IMR-90 (cell line): ENCODE measurements at regions not wholly inside any gene's neighbourhood (a gene's known extent, or its start where the extent isn't known, plus 50 kb on each side); places are given as distances from the start of the nearest gene placed in this dataset.

ENCODE experiments used
- ATAC-seq: fragments of 200-7000 bp; cut with Tn5 transposase; 2 replicates; pipeline ENCODE4 v1.9.1; 2020; ENCODE audit warnings: low read depth, mild to moderate bottlenecking, moderate library complexity
- BruUV-seq: library from RNA; stranded (reverse); fragments of 400-500 nt; replicated peaks from 2 replicates; lab custom pipeline; 2021; lab: Mats Ljungman, UMichigan
- CTCF ChIA-PET: fragments of 300-600 bp; formaldehyde crosslinking; extraction: SDS; loops from one replicate; lab custom pipeline; 2021; ENCODE audit warnings: antibody characterized with exemption; lab: Yijun Ruan, JAX
- POLR2A ChIA-PET: fragments of 300-600 bp; sonication (Branson Sonifier 250); formaldehyde crosslinking; loops from one replicate; lab custom pipeline; 2022; ENCODE audit warnings: antibody characterized with exemption; ENCODE audit not compliant: unreplicated experiment; lab: Charles Lee
- DNase-seq: peaks from one replicate; pipeline ENCODE4 v3.0.0; 2013
- H2AFZ ChIP-seq: replicated peaks from 2 replicates; pipeline ENCODE3; 2013; ENCODE audit warnings: low read length, mild to moderate bottlenecking; ENCODE audit not compliant: poor library complexity
- H2AK5ac ChIP-seq: 2 replicates; pipeline ENCODE4 v1.6.1; 2013; ENCODE audit warnings: low read depth, low read length, inconsistent platforms
- H2AK9ac ChIP-seq: replicated peaks from 2 replicates; pipeline ENCODE3; 2013; ENCODE audit warnings: mild to moderate bottlenecking, low read depth, low read length, moderate library complexity; ENCODE audit not compliant: poor library complexity
- H2BK120ac ChIP-seq: 2 replicates; pipeline ENCODE4 v1.6.1; 2013; ENCODE audit warnings: low read depth, low read length, inconsistent platforms
- H2BK15ac ChIP-seq: 3 replicates; pipeline ENCODE4 v1.6.1; 2013; ENCODE audit warnings: low read depth, low read length, inconsistent platforms
- H2BK20ac ChIP-seq: 2 replicates; pipeline ENCODE4 v1.6.1; 2013; ENCODE audit warnings: low read depth, mild to moderate bottlenecking, inconsistent platforms, low read length, moderate library complexity
- H2BK5ac ChIP-seq: 2 replicates; pipeline ENCODE4 v1.6.1; 2013; ENCODE audit warnings: mild to moderate bottlenecking, low read depth, low read length, inconsistent platforms; ENCODE audit not compliant: poor library complexity, severe bottlenecking
- H3K14ac ChIP-seq: replicated peaks from 2 replicates; pipeline ENCODE4 v1.6.1; 2013; ENCODE audit warnings: low read depth, low read length, inconsistent platforms
- H3K18ac ChIP-seq: 2 replicates; pipeline ENCODE4 v1.6.1; 2013; ENCODE audit warnings: low read depth, low read length, control low read depth
- H3K23ac ChIP-seq: 2 replicates; pipeline ENCODE4 v1.6.1; 2013; ENCODE audit warnings: low read depth, low read length, inconsistent platforms
- H3K27ac ChIP-seq: 2 replicates; pipeline ENCODE4 v1.5.1; 2013; ENCODE audit warnings: mild to moderate bottlenecking, control low read depth, low read length; ENCODE audit not compliant: insufficient read depth
- H3K27me3 ChIP-seq: 2 replicates; pipeline ENCODE4 v1.6.1; 2013; ENCODE audit warnings: low read length; ENCODE audit not compliant: control insufficient read depth, insufficient read depth
- H3K36me3 ChIP-seq: 2 replicates; pipeline ENCODE4 v1.6.1; 2013; ENCODE audit warnings: low read length, mixed read lengths; ENCODE audit not compliant: control insufficient read depth, insufficient read depth
- H3K4ac ChIP-seq: 2 replicates; pipeline ENCODE4 v1.6.1; 2013; ENCODE audit warnings: low read depth, low read length, inconsistent platforms
- H3K4me1 ChIP-seq: 2 replicates; pipeline ENCODE4 v1.6.1; 2013; ENCODE audit warnings: low read length, mixed read lengths; ENCODE audit not compliant: control insufficient read depth, insufficient read depth
- H3K4me2 ChIP-seq: 2 replicates; pipeline ENCODE4 v1.6.1; 2013; ENCODE audit warnings: low read depth, mild to moderate bottlenecking, control low read depth, low read length, moderate library complexity
- H3K4me3 ChIP-seq: 2 replicates; pipeline ENCODE4 v1.5.1; 2013; ENCODE audit warnings: low read depth, mild to moderate bottlenecking, control low read depth, low read length, moderate library complexity; ENCODE audit not compliant: insufficient read depth
- H3K56ac ChIP-seq: 2 replicates; pipeline ENCODE4 v1.6.1; 2013; ENCODE audit warnings: low read length, inconsistent platforms; ENCODE audit not compliant: insufficient read depth; ENCODE audit errors: extremely low read depth
- H3K79me1 ChIP-seq, 2 experiments: 2 replicates each; pipeline ENCODE4 v1.6.1; 2013; ENCODE audit warnings: low read length in 2 of 2, inconsistent platforms in 1 of 2, low read depth in 1 of 2
- H3K9ac ChIP-seq: 2 replicates; pipeline ENCODE4 v1.6.1; 2013; ENCODE audit warnings: low read depth, low read length, control low read depth
- H3K9me1 ChIP-seq: 2 replicates; pipeline ENCODE4 v1.6.1; 2013; ENCODE audit warnings: low read length, inconsistent platforms; ENCODE audit not compliant: insufficient read depth
- H3K9me3 ChIP-seq: 2 replicates; pipeline ENCODE4 v1.6.1; 2013; ENCODE audit warnings: low read length; ENCODE audit not compliant: control insufficient read depth, insufficient read depth
- H4K20me1 ChIP-seq: 2 replicates; pipeline ENCODE4 v1.6.1; 2013; ENCODE audit warnings: low read length, inconsistent platforms; ENCODE audit not compliant: insufficient read depth
- H4K5ac ChIP-seq: 2 replicates; pipeline ENCODE4 v1.6.1; 2013; ENCODE audit warnings: mild to moderate bottlenecking, low read depth, low read length, control low read depth
- H4K8ac ChIP-seq, 2 experiments: 2 replicates each; pipeline ENCODE4 v1.6.1; 2013; ENCODE audit warnings: low read depth in 2 of 2, low read length in 2 of 2, control low read depth in 1 of 2, inconsistent platforms in 1 of 2
- H4K91ac ChIP-seq: 2 replicates; pipeline ENCODE4 v1.6.1; 2013; ENCODE audit warnings: low read depth, low read length, inconsistent platforms; ENCODE audit not compliant: insufficient read depth
- BHLHE40 ChIP-seq: fragments of 150-350 bp; IDR thresholded peaks from 2 replicates; pipeline ENCODE4 v1.6.1; 2016; ENCODE audit warnings: mild to moderate bottlenecking, low read depth, low read length
- CEBPB ChIP-seq: IDR thresholded peaks from 2 replicates; pipeline ENCODE4 v1.6.1; 2012; ENCODE audit warnings: low read depth, low read length, improper control_type of control experiment
- CHD1 ChIP-seq: IDR thresholded peaks from 2 replicates; pipeline ENCODE4 v1.6.1; 2012; ENCODE audit warnings: low read depth, low read length, improper control_type of control experiment
- CTCF ChIP-seq: conservative IDR thresholded peaks from 2 replicates; pipeline ENCODE4 v1.5.1; 2012; ENCODE audit warnings: mild to moderate bottlenecking, low read depth, low read length, improper control_type of control experiment
- ELK1 ChIP-seq: fragments of 150-350 bp; IDR thresholded peaks from 2 replicates; pipeline ENCODE4 v1.6.1; 2016; ENCODE audit warnings: low read depth, mild to moderate bottlenecking, low read length, moderate library complexity, borderline replicate concordance
- FOS ChIP-seq: fragments of 150-350 bp; IDR thresholded peaks from 2 replicates; pipeline ENCODE4 v1.6.1; 2016; ENCODE audit warnings: low read depth, low read length
- MAFK ChIP-seq: IDR thresholded peaks from 2 replicates; pipeline ENCODE4 v1.6.1; 2012; ENCODE audit warnings: low read depth, low read length, improper control_type of control experiment
- MAZ ChIP-seq: IDR thresholded peaks from 2 replicates; pipeline ENCODE4 v1.6.1; 2012; ENCODE audit warnings: low read depth, mild to moderate bottlenecking, low read length, improper control_type of control experiment, moderate library complexity, borderline replicate concordance
- MXI1 ChIP-seq: IDR thresholded peaks from 2 replicates; pipeline ENCODE4 v1.6.1; 2012; ENCODE audit warnings: low read depth, mild to moderate bottlenecking, low read length, moderate library complexity, borderline replicate concordance
- NFE2L2 ChIP-seq: fragments of 150-350 bp; IDR thresholded peaks from 2 replicates; pipeline ENCODE4 v1.6.1; 2016; ENCODE audit warnings: low read depth, mild to moderate bottlenecking, low read length
- POLR2A ChIP-seq: IDR thresholded peaks from 2 replicates; pipeline ENCODE4 v1.6.1; 2012; ENCODE audit warnings: mild to moderate bottlenecking, low read depth, low read length
- RAD21 ChIP-seq: IDR thresholded peaks from 2 replicates; pipeline ENCODE4 v1.6.1; 2012; ENCODE audit warnings: low read length, improper control_type of control experiment
- RCOR1 ChIP-seq: IDR thresholded peaks from 2 replicates; pipeline ENCODE4 v1.6.1; 2012; ENCODE audit warnings: mild to moderate bottlenecking, low read length, improper control_type of control experiment; ENCODE audit not compliant: insufficient replicate concordance
- RFX5 ChIP-seq: IDR thresholded peaks from 2 replicates; pipeline ENCODE4 v1.8.0; 2012; ENCODE audit warnings: low read depth, mild to moderate bottlenecking, low read length, moderate library complexity
- SMC3 ChIP-seq: fragments of 150-350 bp; IDR thresholded peaks from 2 replicates; pipeline ENCODE4 v1.6.1; 2016; ENCODE audit warnings: low read depth, mild to moderate bottlenecking, antibody characterized with exemption, low read length, moderate library complexity
- USF2 ChIP-seq: fragments of 150-350 bp; IDR thresholded peaks from 2 replicates; pipeline ENCODE4 v1.6.1; 2017; ENCODE audit warnings: mild to moderate bottlenecking, antibody characterized with exemption, low read length, low read depth
- WGBS, 2 experiments: methylation state at CpG; one replicate each; pipeline versions ENCODE4 v1.1.5 to v1.1.7; 2013; ENCODE audit warnings: missing lambda C conversion rate in 2 of 2; ENCODE audit not compliant: insufficient read length in 1 of 2; ENCODE audit errors: extremely low coverage in 2 of 2; 5-methylcytosine and 5-hydroxymethylcytosine counted together
- dilution Hi-C: fragments of 300-500 bp; cut with HindIII; formaldehyde crosslinking; loops from one replicate; pipeline ENCODE4 v1.14.3; 2018; ENCODE audit warnings: low sequenced_read_pairs; ENCODE audit not compliant: unreplicated experiment
- in situ Hi-C: fragments of 300-500 bp; cut with MboI; formaldehyde crosslinking; loops from 3 replicates; pipeline ENCODE4 v1.14.3; 2019; ENCODE audit warnings: low sequenced_read_pairs, inconsistent platforms, mixed read lengths
- intact Hi-C: fragments of 100-400 bp; cut with micrococcal nuclease; formaldehyde crosslinking; loops from 2 replicates; pipeline ENCODE4 v1.10.0; 2022

- H3K14ac ChIP-seq, result no peak overlapping the region
- POLR2A ChIA-PET, result no interaction called here
Measured at GRCh38 chr2:138066139-138066806, 102.0 kb downstream of the HNMT start.

More at GRCh38 chr2:138066139-138066806, 102.0 kb downstream of the HNMT start:
- H3K23ac ChIP-seq, result no peak overlapping the region
- H2AK9ac ChIP-seq, result no peak overlapping the region
- H3K4me3 ChIP-seq, result no peak overlapping the region
- no peak overlapping the region for H2BK20ac ChIP-seq
- H2BK120ac ChIP-seq, result no peak overlapping the region
- H2AFZ ChIP-seq, result no peak overlapping the region
- DNase-seq, result no peak
- H3K9ac ChIP-seq, result no peak overlapping the region
- 0 out of 2 replicates have a peak, but pooled peaks cover under 1% of the 10 kb centered on the region for H3K9me1 ChIP-seq
- no peak overlapping the region for H3K4me2 ChIP-seq
- no peak overlapping the region for H4K8ac ChIP-seq
- no peaks in the 10 kb centered on the region for H3K79me1 ChIP-seq
- H3K27ac ChIP-seq, result no peak overlapping the region
- no peaks in the 10 kb centered on the region for H3K36me3 ChIP-seq
- in situ Hi-C loops (no loop called here), intact Hi-C loops (no loop called here), dilution Hi-C loops (no loop called here)
- no peak for ATAC-seq
- no peak for TF ChIP-seq MXI1
- no peak for TF ChIP-seq CTCF
- no peak for TF ChIP-seq MAFK
- TF ChIP-seq RAD21, result no peak
- no peak for TF ChIP-seq BHLHE40
- no peak for TF ChIP-seq FOS
- TF ChIP-seq CHD1, result no peak
- TF ChIP-seq NFE2L2, result no peak
- TF ChIP-seq CEBPB, result no peak
- no peak for TF ChIP-seq RCOR1
- TF ChIP-seq MAZ, result no peak
- no peak for TF ChIP-seq SMC3
- TF ChIP-seq USF2, result no peak
- TF ChIP-seq RFX5, result no peak
- no peak for TF ChIP-seq ELK1
- TF ChIP-seq POLR2A, result no peak
- no peak overlapping the region for H3K18ac ChIP-seq
- no CpG with 5 or more reads among the region's 3 CpGs for WGBS, 2 experiments
- no peak overlapping the region for H3K4ac ChIP-seq
- H3K27me3 ChIP-seq, result peaks cover 1% of the 10 kb centered on the region
- no peak overlapping the region for H4K91ac ChIP-seq
- no peak overlapping the region for H3K56ac ChIP-seq
- no peak overlapping the region for H4K5ac ChIP-seq
- H4K20me1 ChIP-seq, result no peaks in the 10 kb centered on the region
- CTCF ChIA-PET, result no interaction called here
- no TSS peak for BruUV-seq
- H3K4me1 ChIP-seq, result no peaks in the 10 kb centered on the region
- H2BK15ac ChIP-seq, result no peak overlapping the region
- H2BK5ac ChIP-seq, result no peak overlapping the region
- H3K9me3 ChIP-seq, result no peaks in the 10 kb centered on the region
- H2AK5ac ChIP-seq, result no peak overlapping the region
